Umbilical cord (tissue), 1 donor: ENCODE measurements at regions not wholly inside any gene's neighbourhood (a gene's known extent, or its start where the extent isn't known, plus 50 kb on each side); places are given as distances from the start of the nearest gene placed in this dataset.
"Not testable (repeated sequence)": the region's sequence is repeated elsewhere in the genome, so short reads cannot be mapped to it uniquely, and the experiment has no call there.

Source experiments
- DNase-seq: peaks from one replicate; pipeline ENCODE4 v3.0.0-alpha.2; 2015; ENCODE audit warnings: low spot score

DNA sequence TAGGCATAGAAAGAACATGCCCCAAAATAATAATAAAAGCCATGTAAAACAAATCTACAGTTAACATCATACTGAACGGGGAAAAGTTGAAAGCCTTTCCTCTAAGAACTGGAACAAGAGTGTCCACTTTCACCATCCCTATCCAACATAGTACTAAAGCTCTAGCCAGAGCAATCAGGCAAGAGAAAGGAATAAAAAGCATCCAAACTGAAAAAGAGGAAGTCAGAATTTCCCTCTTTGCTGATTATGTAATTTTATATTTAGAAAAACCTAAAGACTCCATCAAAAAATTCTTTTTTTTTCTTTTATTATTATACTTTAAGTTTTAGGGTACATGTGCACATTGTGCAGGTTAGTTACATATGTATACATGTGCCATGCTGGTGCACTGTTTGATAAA is 661.6 kb upstream of the CBLB start:
- no peak for DNase-seq

DNA sequence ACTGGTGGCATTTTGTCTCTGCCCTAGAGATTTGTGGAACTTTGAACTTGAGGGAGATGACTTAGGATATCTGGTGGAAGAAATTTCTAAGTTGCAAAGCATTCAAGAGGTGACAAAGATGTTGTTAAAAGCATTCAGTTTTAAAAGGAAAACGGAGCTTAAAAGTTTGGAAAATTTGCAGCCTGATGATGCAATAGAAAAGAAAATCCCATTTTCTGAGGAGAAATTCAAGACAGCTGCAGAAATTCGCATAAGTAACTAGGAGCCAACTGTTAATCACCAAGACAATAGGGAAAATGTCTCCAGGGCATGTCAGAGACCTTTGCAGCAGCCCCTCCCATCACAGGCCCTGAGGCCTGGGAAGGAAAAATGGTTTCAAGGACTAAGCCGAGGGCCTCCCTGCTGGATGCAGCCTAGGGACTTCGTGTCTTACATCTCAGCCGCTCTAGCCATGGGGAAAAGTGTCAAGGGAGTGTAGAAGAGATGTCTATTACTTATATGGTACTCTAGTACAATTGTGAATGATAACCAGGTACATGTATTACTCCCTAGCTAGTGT is 663.0 kb upstream of the CBLB start:
- DNase-seq: not testable (repeated sequence)

DNA sequence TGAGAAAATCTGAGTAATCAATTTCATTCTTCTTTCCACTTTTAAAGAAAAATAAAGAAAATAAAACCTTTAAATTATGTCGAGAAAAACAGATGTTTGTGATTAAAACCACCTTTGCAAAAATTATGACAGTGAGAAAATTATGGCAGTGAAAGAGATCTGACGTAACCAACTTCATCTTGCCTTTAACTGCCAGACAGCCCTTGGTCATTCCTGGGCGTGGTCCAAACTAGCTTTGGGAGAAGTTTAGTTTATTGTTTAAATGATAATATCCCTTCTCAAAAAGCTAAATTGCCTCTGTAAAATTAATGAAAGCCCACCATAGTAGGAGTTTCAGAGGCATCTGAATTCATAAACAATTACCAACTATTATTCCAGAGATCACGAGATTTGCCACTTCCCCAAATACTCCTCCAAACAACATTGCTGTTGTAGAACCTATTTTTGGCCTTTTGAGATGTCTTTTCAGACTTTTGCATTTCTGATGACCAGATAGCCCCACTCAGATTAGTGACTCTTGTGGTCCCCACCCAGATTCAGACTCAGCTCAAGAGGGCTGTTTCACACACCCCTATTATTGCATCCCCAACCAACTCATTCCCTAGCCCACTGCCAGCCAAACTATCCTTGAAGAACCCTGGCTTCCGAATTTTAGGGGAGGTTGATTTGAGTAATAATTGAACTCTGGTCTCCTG is 664.4 kb upstream of the CBLB start:
- no peak for DNase-seq

DNA sequence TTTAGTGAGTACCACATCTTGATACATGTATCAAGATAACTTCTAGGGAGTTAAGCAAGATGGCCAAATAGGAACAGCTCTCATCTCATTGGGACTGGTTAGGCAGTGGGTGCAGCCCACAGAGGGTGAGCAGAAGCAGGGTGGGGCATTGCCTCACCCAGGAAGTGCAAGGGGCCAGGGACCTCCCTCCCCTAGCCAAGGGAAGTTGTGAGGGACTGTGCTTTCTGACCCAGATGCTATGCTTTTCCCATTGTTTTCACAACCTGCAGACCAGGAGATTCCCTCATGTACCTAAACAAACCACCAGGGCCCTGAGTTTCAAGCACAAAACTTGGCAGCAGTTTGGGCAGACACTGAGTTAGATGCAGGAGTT is 665.0 kb upstream of the CBLB start:
- no peak for DNase-seq

DNA sequence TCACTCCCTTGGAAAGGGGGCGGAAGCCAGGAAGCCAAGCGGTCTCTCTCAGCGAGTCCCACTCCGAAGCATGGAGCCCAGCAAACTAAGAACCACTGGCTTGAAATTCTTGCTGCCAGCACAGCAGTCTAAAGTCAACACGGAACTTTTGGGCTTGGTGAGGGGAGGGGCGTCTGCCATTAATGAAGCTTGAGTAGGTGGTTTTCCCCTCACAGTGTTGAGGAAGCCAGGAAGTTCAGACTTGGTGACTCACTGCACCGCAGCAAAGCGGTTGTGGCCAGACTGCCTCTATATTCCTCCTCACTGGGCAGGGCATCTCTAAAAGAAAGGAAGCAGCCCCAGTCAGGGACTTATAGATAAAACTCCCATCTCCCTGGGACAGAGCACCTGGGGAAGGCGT is 665.4 kb upstream of the CBLB start:
- no peak for DNase-seq

DNA sequence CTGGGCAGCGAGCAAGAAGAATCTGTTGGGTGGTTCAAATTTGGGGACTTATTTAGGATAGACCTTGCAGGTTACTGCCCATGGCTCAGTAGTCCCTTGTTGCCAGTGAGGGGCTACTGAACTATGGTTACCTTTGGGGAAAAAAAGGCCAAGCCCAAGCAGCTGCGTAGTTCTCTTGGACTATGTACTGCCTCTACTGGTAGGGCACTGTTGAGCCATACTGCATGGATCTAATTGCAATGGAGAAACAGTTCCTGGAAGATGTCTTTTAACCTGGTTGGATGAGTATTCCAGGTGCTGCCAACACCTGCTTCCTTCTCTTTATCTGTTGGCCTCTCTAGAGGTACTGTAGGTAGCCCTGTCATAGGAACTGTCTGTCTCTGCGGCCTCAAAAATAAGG is 671.9 kb upstream of the CBLB start:
- no peak for DNase-seq

DNA sequence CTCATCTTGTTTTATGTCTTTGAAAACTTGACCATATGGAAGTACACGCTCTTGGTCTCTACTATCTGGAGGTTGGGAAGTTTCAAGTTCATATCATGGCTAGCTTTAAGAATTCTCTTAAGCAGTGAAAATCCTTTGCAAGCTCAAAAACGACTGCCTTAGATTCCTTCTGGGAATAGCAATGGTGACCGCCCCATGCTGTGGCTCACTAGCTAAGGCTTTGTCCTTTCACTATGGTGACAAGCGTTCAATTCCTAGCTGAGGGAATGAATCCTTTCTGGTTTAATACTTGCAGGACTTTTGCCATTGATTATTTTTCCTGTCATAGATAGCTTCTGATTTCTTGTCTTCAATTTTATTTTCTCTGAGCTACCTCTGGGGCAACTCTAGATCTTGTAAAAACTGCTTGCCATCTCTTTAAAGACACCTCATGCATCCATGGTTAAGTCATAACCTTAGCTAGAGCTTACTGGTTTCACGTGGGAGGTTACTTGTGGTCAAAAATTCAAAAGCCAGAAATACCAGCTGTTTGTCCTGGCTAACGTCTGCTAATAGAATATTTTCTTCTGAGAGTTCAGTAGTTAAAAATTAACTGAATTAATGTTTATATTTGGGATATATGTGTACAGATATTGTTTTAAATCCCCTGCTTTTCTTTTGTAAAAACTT is 673.4 kb upstream of the CBLB start:
- DNase-seq: no peak

DNA sequence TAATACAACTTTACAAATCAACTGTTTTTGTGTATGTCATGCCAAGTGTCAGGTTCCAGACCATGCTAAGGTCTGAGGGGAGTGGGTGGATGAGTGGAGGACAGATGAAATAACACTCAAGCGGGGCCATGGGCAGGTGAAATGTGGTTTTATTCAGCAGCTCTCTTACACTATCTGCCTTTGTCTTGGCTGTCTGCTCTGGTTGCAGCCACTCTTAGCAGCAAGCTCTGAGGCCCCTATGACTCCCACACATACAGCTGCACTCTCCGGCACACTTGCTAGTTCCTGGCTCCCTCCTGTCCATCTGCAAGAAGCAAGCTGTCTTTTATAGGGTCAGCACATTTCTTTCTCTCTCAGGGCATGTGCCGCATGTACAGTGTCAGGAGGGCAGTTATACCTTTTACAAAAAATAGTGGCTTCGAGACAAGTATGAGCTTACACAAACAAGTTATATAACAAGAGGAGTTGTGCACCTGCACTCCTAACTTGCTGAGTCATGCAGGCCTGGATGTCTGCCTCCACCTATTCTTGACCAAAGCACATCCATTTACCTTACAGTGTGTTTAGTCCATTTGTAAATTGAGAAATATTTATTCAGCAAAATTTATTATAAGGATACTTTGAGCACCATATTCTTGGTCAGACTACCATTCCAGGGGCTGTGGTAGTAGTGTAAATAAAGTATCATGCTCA is 683.7 kb upstream of the CBLB start:
- DNase-seq: no peak

DNA sequence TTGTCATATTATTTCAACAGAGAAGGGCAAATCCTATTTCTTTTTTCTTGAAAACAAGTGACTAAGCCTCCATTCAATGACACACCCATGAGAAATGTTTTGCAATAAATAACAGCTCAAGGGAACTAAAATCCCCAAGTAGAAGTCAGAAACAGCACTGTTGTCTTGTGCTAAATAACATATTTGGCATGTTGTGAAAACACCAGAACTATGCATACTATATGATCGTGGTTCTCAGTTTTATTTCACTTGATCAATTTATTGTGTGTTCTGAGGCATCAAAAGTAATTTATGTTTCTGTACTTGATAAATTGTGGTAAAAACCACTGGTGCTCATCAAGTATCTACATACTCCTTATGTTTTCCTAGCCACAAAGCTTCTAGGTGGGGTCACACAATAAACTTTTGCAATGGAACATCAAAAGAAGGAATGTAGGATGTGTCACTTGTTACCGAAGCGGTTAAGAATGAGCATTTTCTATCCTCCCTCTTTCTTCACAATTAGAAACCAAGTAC is 691.7 kb upstream of the CBLB start:
- DNase-seq: peak; percentile 44

DNA sequence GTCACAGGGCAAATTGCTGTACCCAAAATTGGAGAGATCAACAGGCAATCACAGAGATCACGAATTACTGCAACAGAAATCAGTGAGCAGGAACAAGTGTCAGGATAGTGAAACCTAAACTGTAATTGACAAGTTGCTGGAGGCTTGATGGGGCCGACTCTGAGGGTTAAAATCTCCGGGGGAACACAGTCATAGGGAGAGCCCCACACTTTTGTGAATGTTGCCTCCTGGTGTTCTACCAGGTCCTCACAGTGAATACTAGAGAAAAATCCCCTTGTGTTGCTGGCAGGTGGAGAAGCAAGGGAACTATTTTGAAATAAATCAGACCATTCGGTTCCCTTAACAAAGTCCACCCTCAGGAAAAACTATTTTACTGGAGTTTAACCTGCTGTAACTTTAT is 697.5 kb upstream of the CBLB start:
- DNase-seq: no peak

DNA sequence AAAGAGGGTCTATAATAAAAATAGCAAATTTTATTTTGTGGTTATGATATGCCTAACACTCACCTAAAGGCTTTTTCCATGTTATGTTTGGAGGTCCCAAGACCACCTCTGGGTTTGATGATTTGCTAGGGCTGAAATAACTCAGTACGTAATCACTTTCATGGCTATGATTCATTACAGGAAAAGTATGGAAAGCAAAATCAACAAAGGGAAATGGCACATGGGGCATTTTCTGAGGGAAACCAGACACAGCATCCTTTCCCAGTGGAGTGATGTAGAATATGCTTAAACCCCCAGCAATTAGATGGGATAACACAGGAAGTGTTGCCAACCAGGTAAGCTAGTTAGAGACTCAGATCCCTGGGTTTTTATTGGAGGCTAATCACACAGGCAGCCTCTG is 701.6 kb upstream of the CBLB start:
- no peak for DNase-seq

DNA sequence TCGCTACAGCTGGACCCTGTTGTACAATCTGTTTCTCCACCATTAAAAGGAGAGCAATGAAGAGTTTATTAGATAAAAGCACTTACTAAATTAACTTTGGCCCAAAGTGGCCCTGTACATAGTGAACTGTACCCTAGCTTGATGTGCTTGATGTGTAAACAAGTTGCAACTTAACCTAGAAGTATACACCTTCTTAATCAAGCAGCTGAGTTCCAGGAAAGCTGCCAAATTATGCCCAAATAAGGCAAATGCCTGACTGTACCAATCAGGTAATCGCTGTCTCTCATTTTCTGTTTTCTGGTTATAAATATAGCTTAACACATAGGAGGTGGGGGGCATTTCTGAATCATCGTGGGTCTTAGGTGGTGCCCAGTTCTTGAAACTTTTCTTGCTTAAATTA is 704.8 kb upstream of the CBLB start:
- DNase-seq: no peak

DNA sequence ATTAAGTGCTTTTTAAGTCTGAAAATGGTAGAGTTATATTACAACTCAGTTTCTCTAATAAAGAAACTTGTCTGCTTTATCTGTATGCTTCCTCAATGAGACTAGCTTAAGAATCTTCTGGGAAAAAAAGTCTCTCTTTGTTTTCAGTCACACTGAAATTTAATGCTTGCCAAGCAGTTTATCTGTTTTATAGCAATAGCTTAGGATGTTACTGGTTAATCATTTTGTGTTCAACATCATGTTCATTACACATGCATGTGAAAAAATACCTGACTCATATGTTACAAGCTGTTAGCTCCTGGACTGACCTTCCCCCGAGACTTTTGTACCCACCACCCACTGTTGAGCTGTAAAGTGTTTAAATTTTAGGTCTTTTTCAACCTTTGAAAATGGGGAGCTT is 706.2 kb upstream of the CBLB start:
- no peak for DNase-seq

DNA sequence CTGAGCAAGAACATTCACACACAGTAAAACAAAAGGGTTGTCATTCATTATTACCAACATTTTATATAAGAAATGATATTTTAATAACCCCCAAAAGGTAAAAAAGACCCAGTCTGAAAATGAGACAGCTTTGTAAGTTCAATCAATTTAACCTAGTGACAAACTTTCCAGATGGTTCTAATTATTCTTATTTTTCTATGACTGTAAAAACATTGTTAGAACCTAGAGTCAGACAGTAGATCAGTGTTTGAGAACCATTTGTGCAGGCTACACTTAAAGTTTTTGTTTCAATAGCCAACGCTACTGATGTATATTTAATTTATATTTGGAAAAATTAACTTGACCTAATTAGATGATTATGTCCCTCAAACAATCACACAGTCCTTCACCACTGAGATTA is 708.4 kb upstream of the CBLB start:
- no peak for DNase-seq

DNA sequence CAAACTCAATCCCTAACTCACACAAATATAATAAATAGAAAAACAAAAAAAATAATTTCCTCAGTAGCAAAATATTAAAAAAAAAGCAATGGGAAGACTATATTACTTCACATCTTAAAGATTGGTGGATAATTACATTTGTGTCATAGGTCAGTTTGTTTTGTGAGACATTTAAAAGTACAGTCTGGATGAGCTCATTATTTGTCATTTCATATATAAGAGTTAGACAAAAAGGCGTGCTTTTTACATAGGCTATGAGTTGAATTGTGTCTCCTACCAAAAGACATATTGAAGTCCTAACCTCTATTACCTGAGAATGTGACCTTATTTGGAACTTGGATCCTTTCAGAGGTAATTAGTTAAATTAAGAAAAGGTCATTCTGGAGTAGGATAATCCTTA is 710.1 kb upstream of the CBLB start:
- DNase-seq: no peak

DNA sequence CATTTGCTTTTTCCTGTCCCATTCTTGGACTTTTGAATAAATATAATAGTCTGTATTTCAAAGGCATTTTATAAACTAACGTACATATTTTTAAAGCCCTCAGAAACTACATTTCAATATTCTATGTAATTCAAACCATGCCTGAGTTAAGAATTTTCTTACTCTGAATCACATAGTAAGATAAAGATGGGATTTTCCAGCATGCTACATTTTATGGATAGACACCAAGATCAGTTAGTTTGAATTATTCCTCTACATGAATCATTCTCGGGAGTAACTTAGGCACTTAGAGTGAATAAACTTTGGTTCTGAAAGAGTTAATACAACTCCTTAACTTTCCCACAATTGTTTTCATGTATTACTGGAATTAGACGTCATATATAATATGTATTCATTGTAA is 713.3 kb upstream of the CBLB start:
- DNase-seq: peak; percentile 53

DNA sequence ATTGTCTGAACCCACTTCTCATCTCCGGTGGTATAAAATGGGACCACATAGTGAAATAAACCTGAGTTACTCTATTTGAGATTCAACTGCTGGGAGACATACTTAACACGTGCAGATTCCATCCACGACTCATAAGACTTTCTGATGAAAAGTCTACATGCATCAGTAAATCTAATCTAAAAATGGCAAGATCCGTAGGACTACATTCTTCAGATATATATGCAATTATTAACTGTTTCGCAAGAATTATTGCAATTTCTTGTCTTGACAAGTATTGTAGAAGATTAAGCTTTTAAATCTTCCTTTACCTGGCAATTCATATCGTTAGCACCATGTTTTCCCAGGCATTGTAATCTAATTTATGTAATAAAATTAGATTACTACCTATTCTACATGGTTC is 718.7 kb upstream of the CBLB start:
- no peak for DNase-seq

DNA sequence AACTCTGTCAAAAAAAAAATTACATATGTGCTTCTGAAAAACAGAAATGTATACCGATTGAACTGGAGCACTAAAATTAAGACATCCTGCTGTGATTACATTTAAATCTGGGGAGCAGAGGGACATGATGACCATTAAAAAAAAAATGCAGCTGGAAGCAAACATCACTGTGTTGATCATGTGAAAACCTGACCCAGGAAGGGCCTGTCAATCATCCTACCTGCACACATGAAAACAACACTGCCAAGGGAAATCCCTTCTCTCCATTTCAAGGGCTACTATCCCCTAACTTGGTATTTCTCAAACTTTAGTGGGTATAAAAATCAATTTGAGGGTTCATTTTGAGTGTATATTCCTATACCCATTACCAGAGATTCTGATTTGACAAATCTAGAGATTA is 719.9 kb upstream of the CBLB start:
- DNase-seq: no peak

DNA sequence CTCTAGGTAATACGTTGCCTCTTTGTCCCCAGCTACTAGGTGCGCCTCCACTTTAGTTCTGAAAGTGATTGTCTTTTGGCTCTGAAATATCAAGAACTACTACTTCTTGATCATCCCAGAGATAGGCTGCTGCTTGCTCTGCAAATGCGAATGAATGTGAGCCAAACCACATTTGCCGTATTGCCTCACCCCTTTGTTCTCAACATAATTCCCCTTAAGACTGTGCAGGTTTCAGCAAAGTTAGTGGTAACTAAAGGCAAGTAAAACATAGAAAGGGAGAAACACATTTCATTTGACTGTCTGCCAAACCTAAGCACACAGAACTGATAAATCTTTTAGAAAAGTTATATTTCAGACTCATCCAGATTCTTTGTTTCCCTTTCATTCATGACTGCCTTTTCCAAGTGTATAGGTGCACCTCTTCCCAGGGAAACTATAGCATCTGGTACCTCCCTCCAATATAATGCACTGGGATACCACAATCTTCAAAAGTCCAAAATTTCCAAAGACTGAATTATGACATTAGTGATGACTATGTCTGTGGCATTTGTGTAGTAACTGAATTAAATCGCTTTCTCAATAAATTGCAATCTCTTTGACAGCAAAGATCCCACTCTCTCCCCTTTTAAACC is 720.6 kb upstream of the CBLB start:
- DNase-seq: peak; percentile 81

DNA sequence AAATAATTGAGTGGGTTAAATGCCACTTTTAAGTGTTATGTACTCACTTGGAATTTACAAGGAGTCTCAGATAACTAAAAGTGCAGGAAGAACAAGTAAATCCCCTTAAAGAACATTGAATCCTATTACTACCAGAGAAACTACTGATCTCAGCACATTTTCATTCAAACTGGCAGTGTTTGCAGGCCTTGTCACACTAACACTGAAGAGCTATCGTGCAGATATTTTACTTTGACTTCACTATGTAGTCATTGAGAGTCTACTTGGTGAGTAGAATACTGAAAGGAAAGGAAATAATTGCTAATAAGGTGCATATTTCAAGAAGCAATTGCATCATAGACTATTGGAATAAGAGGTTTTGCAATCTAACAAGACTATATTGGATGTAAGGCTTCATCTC is 721.4 kb upstream of the CBLB start:
- peak; percentile 91 for DNase-seq

DNA sequence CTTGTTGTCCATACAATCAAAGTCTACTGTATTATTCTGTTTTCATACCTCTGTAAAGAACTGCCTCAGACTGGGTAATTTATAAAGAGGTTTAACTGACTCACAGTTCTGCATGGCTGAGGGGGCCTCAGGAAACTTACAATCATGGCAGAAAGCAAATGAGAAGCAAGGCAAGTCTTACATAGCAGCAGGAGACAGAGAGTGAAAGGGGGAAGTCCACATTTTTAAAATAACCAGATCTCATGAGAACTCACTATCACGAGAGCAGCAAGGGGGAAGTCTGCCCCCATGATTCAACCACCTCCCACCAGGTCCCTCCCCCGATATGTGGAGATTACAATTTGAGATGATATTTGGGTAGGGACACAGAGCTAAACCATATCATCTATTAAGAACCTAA is 724.6 kb upstream of the CBLB start:
- DNase-seq: no peak

DNA sequence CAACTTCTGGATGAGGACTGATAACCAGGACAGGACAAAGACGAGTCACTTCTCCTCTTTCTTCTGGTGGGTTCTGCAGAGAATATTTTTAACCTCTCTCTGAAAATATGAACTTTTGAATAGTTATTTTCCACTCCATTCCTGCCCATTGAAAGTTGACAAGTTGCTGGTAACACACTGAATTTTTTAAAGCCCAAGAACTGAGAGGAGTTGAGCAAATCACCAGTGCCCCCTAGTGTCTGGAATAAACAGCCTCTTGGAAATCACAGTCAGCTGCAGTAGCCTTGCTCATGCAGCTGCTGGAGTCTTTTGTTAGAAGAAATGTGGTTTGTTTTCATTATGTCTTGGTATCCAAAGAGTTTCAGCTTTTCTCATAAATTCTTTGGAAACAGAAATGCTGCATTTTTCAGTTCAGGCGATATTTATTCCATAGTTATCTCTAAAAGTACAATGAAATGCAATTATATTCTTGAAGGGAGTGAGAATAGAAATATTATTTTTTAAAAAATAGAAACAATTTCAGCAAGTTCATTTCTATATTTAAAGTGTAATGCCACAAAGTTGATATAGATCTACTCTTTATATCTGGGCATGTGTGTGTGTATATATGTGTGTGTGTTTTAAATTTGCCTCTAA is 741.0 kb upstream of the CBLB start:
- DNase-seq: peak; percentile 94
